ENCODE measurements at regions not wholly inside any gene's neighbourhood (a gene's known extent, or its start where the extent isn't known, plus 50 kb on each side); places are given as distances from the start of the nearest gene placed in this dataset.

- H3K4me2 ChIP-seq, result no peak overlapping the region
- H3K27me3 ChIP-seq (ENCODE audit: insufficient read depth), result no peaks in the 10 kb centered on the region
- no peaks in the 10 kb centered on the region; a peak in 1 of 4 replicates for H3K4me1 ChIP-seq (ENCODE audit: control insufficient read depth in 1 of 2, insufficient read depth in 2 of 2, low read depth in 1 of 2, low read length in 1 of 2)
- no peak overlapping the region for H2AFZ ChIP-seq (ENCODE audit: low read depth)
- no peaks in the 10 kb centered on the region for H4K20me1 ChIP-seq (ENCODE audit: insufficient read depth)
- H3K9me3 ChIP-seq, result no peaks in the 10 kb centered on the region
- H3F3A ChIP-seq (replicated peaks; ENCODE audit: insufficient read depth), result no peaks in the 10 kb centered on the region
- no peak overlapping the region for H3K9ac ChIP-seq
- DNase-seq, result no peak
- H3K36me3 ChIP-seq (replicated peaks in 1 of 2; ENCODE audit: control insufficient read depth in 1 of 2, insufficient read depth in 2 of 2, low read length in 1 of 2), result no peaks in the 10 kb centered on the region
- 45% methylated on average over 2 of the region's 2 CpGs for WGBS (ENCODE audit: low lambda C conversion rate)
- no peaks in the 10 kb centered on the region for H3K9me2 ChIP-seq
- no peak overlapping the region for H3K27ac ChIP-seq (ENCODE audit: low read depth in 2 of 2, low read length in 1 of 2)
- no peaks in the 10 kb centered on the region for H3K79me2 ChIP-seq (ENCODE audit: insufficient read depth)
- H3K4me3 ChIP-seq (ENCODE audit: low read depth in 2 of 2, low read length in 1 of 2), result no peak overlapping the region
- ChIA-PET POLR2A (no interaction called here), CTCF (interaction anchor here (1.2 kb wide), 1 partner anchor 16 kb away, joined by 3 read pairs; no protein-coding TSS in a partner anchor)
- no peak for TF ChIP-seq RCOR1 (IDR thresholded peaks at IDR 0.05; ENCODE audit: low read length)
- no peak for TF ChIP-seq YY1 (IDR thresholded peaks at IDR 0.05; ENCODE audit: low read depth)
- no peak for TF ChIP-seq RXRA (IDR thresholded peaks at IDR 0.05; ENCODE audit: borderline replicate concordance, low read depth)
- no peak for TF ChIP-seq NFIC (IDR thresholded peaks at IDR 0.05; ENCODE audit: borderline replicate concordance)
- no peak for TF ChIP-seq TAF1 (IDR thresholded peaks at IDR 0.05; ENCODE audit: borderline replicate concordance, low read depth, low read length)
- TF ChIP-seq EZH2phosphoT487 (IDR thresholded peaks at IDR 0.05; ENCODE audit: borderline replicate concordance, low read depth), result no peak
- no peak for TF ChIP-seq JUND (IDR thresholded peaks at IDR 0.05)
- TF ChIP-seq USF1 (IDR thresholded peaks at IDR 0.05; ENCODE audit: borderline replicate concordance, low read depth), result no peak
- TF ChIP-seq TEAD4 (IDR thresholded peaks at IDR 0.05; ENCODE audit: borderline replicate concordance, insufficient read depth), result no peak
- TF ChIP-seq FOXJ3 (CRISPR knock-in tag; IDR thresholded peaks at IDR 0.05), result no peak
Observed at GRCh38 chr2:17442334-17442733, 75.9 kb downstream of the RAD51AP2 start.

- 78% methylated on average over 9 of the region's 9 CpGs for WGBS (ENCODE audit: low lambda C conversion rate)
Observed at GRCh38 chr2:17441790-17442189, 76.5 kb downstream of the RAD51AP2 start.

More at GRCh38 chr2:17441790-17442189, 76.5 kb downstream of the RAD51AP2 start:
- Histone ChIP-seq H3K9me2 (no peaks in the 10 kb centered on the region), H3F3A (replicated peaks; ENCODE audit: insufficient read depth) (no peaks in the 10 kb centered on the region), H3K36me3 (replicated peaks in 1 of 2; ENCODE audit: control insufficient read depth in 1 of 2, insufficient read depth in 2 of 2, low read length in 1 of 2) (no peaks in the 10 kb centered on the region), H2AFZ (ENCODE audit: low read depth) (no peak overlapping the region), H3K4me1 (ENCODE audit: control insufficient read depth in 1 of 2, insufficient read depth in 2 of 2, low read depth in 1 of 2, low read length in 1 of 2) (no peaks in the 10 kb centered on the region; a peak in 1 of 4 replicates), H4K20me1 (ENCODE audit: insufficient read depth) (no peaks in the 10 kb centered on the region), H3K4me3 (ENCODE audit: low read depth in 2 of 2, low read length in 1 of 2) (no peak overlapping the region), H3K27me3 (ENCODE audit: insufficient read depth) (no peaks in the 10 kb centered on the region), H3K9ac (no peak overlapping the region), H3K4me2 (no peak overlapping the region), H3K27ac (ENCODE audit: low read depth in 2 of 2, low read length in 1 of 2) (no peak overlapping the region), H3K79me2 (ENCODE audit: insufficient read depth) (no peaks in the 10 kb centered on the region), H3K9me3 (no peaks in the 10 kb centered on the region)
- CTCF ChIA-PET, result interaction anchor here (1.2 kb wide), 1 partner anchor 16 kb away, joined by 3 read pairs; no protein-coding TSS in a partner anchor
- DNase-seq, result no peak
- TF ChIP-seq NRF1 (IDR thresholded peaks at IDR 0.05; ENCODE audit: low read depth, low read length) (no peak), POLR2AphosphoS5 (IDR thresholded peaks at IDR 0.05; ENCODE audit: low read depth, low read length) (no peak), TEAD4 (IDR thresholded peaks at IDR 0.05; ENCODE audit: borderline replicate concordance, insufficient read depth) (no peak), MEF2A (IDR thresholded peaks at IDR 0.05; ENCODE audit: borderline replicate concordance, low read depth) (no peak), FOXM1 (IDR thresholded peaks at IDR 0.05; ENCODE audit: low read depth) (no peak)
- POLR2A ChIA-PET, result no interaction called here
